IMR-90 (cell line): ENCODE measurements at regions not wholly inside any gene's neighbourhood (a gene's known extent, or its start where the extent isn't known, plus 50 kb on each side); places are given as distances from the start of the nearest gene placed in this dataset.

Source experiments
- BHLHE40 ChIP-seq: fragments of 150-350 bp; IDR thresholded peaks from 2 replicates; pipeline ENCODE4 v1.6.1; 2016; ENCODE audit warnings: mild to moderate bottlenecking, low read depth, low read length
- CEBPB ChIP-seq: IDR thresholded peaks from 2 replicates; pipeline ENCODE4 v1.6.1; 2012; ENCODE audit warnings: low read depth, low read length, improper control_type of control experiment
- CTCF ChIP-seq: conservative IDR thresholded peaks from 2 replicates; pipeline ENCODE4 v1.5.1; 2012; ENCODE audit warnings: mild to moderate bottlenecking, low read depth, low read length, improper control_type of control experiment
- ELK1 ChIP-seq: fragments of 150-350 bp; IDR thresholded peaks from 2 replicates; pipeline ENCODE4 v1.6.1; 2016; ENCODE audit warnings: low read depth, mild to moderate bottlenecking, low read length, moderate library complexity, borderline replicate concordance
- FOS ChIP-seq: fragments of 150-350 bp; IDR thresholded peaks from 2 replicates; pipeline ENCODE4 v1.6.1; 2016; ENCODE audit warnings: low read depth, low read length
- MAFK ChIP-seq: IDR thresholded peaks from 2 replicates; pipeline ENCODE4 v1.6.1; 2012; ENCODE audit warnings: low read depth, low read length, improper control_type of control experiment
- MAZ ChIP-seq: IDR thresholded peaks from 2 replicates; pipeline ENCODE4 v1.6.1; 2012; ENCODE audit warnings: low read depth, mild to moderate bottlenecking, low read length, improper control_type of control experiment, moderate library complexity, borderline replicate concordance
- MXI1 ChIP-seq: IDR thresholded peaks from 2 replicates; pipeline ENCODE4 v1.6.1; 2012; ENCODE audit warnings: low read depth, mild to moderate bottlenecking, low read length, moderate library complexity, borderline replicate concordance
- NFE2L2 ChIP-seq: fragments of 150-350 bp; IDR thresholded peaks from 2 replicates; pipeline ENCODE4 v1.6.1; 2016; ENCODE audit warnings: low read depth, mild to moderate bottlenecking, low read length
- POLR2A ChIP-seq: IDR thresholded peaks from 2 replicates; pipeline ENCODE4 v1.6.1; 2012; ENCODE audit warnings: mild to moderate bottlenecking, low read depth, low read length
- RAD21 ChIP-seq: IDR thresholded peaks from 2 replicates; pipeline ENCODE4 v1.6.1; 2012; ENCODE audit warnings: low read length, improper control_type of control experiment
- RFX5 ChIP-seq: IDR thresholded peaks from 2 replicates; pipeline ENCODE4 v1.8.0; 2012; ENCODE audit warnings: low read depth, mild to moderate bottlenecking, low read length, moderate library complexity
- SMC3 ChIP-seq: fragments of 150-350 bp; IDR thresholded peaks from 2 replicates; pipeline ENCODE4 v1.6.1; 2016; ENCODE audit warnings: low read depth, mild to moderate bottlenecking, antibody characterized with exemption, low read length, moderate library complexity
- USF2 ChIP-seq: fragments of 150-350 bp; IDR thresholded peaks from 2 replicates; pipeline ENCODE4 v1.6.1; 2017; ENCODE audit warnings: mild to moderate bottlenecking, antibody characterized with exemption, low read length, low read depth

GRCh38 chr7:116445447-116446211 lies 53.9 kb upstream of the CAV2 start:
- TF ChIP-seq CTCF, result no peak
- TF ChIP-seq SMC3, result no peak
- no peak for TF ChIP-seq CEBPB
- TF ChIP-seq POLR2A, result no peak
- TF ChIP-seq USF2, result no peak
- no peak for TF ChIP-seq MAZ
- TF ChIP-seq RFX5, result no peak
- no peak for TF ChIP-seq RAD21
- TF ChIP-seq FOS, result no peak
- no peak for TF ChIP-seq MXI1
- no peak for TF ChIP-seq NFE2L2
- TF ChIP-seq MAFK, result no peak
- TF ChIP-seq BHLHE40, result no peak
- TF ChIP-seq ELK1, result no peak
